Natural killer cell treated with Interleukin-12 subunit alpha and Interleukin-12 subunit beta and Interleukin-15 and Interleukin-18, amount 100 ng/mL, for 72 hours (primary cell): ENCODE measurements at regions not wholly inside any gene's neighbourhood (a gene's known extent, or its start where the extent isn't known, plus 50 kb on each side); places are given as distances from the start of the nearest gene placed in this dataset.
"Not testable (repeated sequence)": the region's sequence is repeated elsewhere in the genome, so short reads cannot be mapped to it uniquely, and the experiment has no call there.

ENCODE experiments used
- ATAC-seq, 2 donors: fragments of 150-1000 bp; cut with Tn5 transposase in 1 of 2; sonication (Bioruptor Pico), chemical (Tn5 transposase) in 1 of 2; 2 replicates each; pipeline ENCODE4 v1.10.0; 2021
- DNase-seq: peaks from one replicate; pipeline ENCODE4 v3.0.0; 2022; ENCODE audit warnings: low spot score
- H3K27ac Mint-ChIP-seq, 2 donors: 1 replicate in 1 of 2; 2 replicates in 1 of 2; pipeline ENCODE4 v1.8.0; 2022; ENCODE audit warnings: mixed read lengths in 2 of 2, mild to moderate bottlenecking in 1 of 2, moderate library complexity in 1 of 2
- H3K27me3 Mint-ChIP-seq, 2 donors: 1 replicate in 1 of 2; 2 replicates in 1 of 2; pipeline ENCODE4 v1.8.0; 2022; ENCODE audit warnings: mixed read lengths in 2 of 2
- H3K36me3 Mint-ChIP-seq: one replicate; pipeline ENCODE4 v1.8.0; 2022; ENCODE audit warnings: mixed read lengths
- H3K4me1 Mint-ChIP-seq, 2 donors: 1 replicate in 1 of 2; 2 replicates in 1 of 2; pipeline ENCODE4 v1.8.0; 2022; ENCODE audit warnings: low read depth in 2 of 2, mixed read lengths in 2 of 2, mild to moderate bottlenecking in 1 of 2
- H3K4me3 Mint-ChIP-seq: one replicate; pipeline ENCODE4 v1.8.0; 2022; ENCODE audit warnings: mixed read lengths
- H3K9me3 Mint-ChIP-seq: 2 replicates; pipeline ENCODE4 v1.8.0; 2022; ENCODE audit warnings: mixed read lengths

DNA sequence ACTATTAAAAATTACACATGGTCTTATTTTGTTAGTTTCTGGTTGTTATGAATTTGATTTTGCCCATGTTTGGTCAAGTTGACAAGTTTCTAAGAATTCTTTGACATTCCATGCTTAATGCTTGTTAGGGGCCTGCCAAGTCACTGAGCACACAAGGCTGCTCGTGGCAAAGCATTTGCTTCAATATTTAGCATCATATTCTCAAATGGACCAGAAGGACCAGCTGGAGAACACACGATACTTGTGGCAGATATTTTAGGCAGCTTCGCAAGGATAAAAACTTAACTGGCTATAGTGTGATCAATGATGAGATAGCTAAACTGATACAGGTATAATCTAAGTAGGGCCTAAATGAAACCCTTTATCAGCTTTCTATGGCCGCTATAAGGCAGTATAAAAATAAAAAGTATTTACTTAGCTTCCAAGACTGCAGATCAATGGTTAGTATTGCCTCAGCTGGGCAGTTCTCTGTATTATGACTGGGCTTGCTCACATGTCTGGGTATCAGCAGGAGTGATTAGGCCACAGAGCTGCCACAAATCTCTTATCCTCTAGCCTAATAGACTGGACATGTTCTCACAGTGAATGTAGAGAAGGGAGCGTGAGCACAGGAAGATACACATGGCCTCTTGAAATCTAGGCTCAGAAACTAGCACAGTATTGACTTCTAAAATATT is 155.9 kb upstream of the SPRY2 start:
- peaks cover 0 to 2% of the 10 kb centered on the region in 2 donors for H3K27me3 Mint-ChIP-seq
- no peak for ATAC-seq

DNA sequence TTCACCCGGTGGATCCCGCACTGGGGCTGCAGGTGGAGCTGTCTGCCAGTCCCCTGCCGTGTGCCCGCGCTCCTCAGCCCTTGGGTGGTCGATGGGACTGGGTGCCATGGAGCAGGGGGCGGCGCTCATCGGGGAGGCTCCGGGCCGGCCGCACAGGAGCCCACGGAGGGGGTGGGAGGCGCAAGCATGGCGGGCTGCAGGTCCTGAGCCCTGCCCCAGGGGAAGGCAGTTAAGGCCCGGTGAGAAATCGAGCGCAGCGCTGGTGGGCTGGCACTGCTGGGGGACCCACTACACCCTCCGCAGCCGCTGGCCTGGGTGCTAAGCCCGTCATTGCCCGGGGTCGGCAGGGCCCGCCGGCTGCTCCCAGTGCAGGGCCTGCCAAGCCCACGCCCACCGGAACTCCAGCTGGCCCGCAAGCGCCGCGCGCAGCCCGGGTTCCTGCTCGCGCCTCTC is 149.6 kb upstream of the SPRY2 start:
- H3K27ac Mint-ChIP-seq, H3K27me3 Mint-ChIP-seq, DNase-seq, H3K9me3 Mint-ChIP-seq, H3K4me1 Mint-ChIP-seq, H3K36me3 Mint-ChIP-seq, H3K4me3 Mint-ChIP-seq, ATAC-seq: not testable (repeated sequence)

More for the DNA sequence above, 155.9 kb upstream of the SPRY2 start:
- Mint-ChIP-seq H3K9me3 (no peaks in the 10 kb centered on the region), H3K36me3 (no peaks in the 10 kb centered on the region), H3K4me1 (no peaks in the 10 kb centered on the region), H3K27ac (no peak overlapping the region), H3K4me3 (no peak overlapping the region)
- DNase-seq, result no peak

DNA sequence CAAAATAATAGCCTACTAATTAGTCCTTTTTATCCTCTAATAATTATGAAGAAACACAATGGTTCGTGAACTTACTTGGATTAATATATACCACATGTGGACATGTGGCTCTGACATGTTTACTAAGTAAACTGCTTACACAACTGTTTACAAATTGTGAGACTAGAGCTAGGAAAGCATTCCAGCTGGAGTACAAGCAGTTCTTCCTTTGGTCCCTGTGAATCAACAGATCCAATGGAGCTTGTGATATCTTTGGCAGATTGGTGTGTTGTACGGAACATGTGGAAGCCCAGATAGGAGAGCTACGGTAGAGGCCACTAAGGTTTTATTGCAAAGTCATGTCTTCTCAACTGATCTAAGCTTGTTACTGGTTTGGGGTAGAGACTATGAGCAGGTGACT is 145.5 kb upstream of the SPRY2 start:
- DNase-seq (no peak), ATAC-seq (no peak)
- Mint-ChIP-seq H3K4me1 (peaks cover 0 to 7% of the 10 kb centered on the region in 2 donors), H3K9me3 (no peaks in the 10 kb centered on the region), H3K27ac (no peak overlapping the region), H3K27me3 (peaks cover 0 to 3% of the 10 kb centered on the region in 2 donors), H3K4me3 (no peak overlapping the region), H3K36me3 (no peaks in the 10 kb centered on the region)

DNA sequence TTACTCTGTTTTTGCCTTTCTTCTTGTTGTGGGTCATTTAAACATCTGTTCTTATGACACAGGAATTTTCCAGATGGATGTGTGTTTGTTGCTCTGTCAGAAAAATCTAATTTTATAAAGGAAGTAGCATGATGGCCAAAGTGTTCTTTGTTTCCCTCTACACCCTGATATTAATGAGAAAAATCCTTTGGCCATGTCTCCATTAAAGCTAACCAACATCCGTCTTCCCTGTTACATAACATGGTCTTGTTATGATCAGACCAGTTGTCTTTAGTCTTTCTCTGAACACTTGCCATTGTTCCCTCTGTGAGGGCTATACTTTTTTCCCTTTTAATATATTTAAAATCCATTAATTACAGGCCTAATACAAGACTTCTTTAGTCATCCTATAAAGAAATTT is 142.2 kb upstream of the SPRY2 start:
- ATAC-seq, result no peak
- Mint-ChIP-seq H3K9me3 (no peaks in the 10 kb centered on the region), H3K4me1 (peaks cover 12 to 14% of the 10 kb centered on the region in 2 donors), H3K27me3 (peaks cover 0 to 3% of the 10 kb centered on the region in 2 donors), H3K4me3 (no peak overlapping the region), H3K27ac (no peak overlapping the region), H3K36me3 (no peaks in the 10 kb centered on the region)
- no peak for DNase-seq

DNA sequence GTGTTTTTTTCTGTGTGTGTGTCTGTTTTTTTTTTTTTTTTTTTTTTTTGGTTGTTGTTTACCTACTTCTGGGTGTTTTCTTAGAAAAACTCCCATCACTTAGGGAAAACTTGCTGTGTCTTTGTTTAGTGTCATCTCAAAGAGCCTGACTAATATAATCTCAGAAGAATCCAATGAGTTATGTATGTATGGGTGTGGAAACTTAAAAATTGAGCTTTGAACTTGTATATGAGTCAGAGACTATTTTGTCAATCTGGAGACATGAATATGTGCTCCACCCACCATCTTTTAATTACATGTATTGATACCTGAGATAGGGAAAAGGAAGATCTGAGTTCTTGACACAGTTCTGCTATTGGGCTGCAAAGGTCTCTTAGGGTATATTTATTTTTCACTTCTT is 140.7 kb upstream of the SPRY2 start:
- Mint-ChIP-seq H3K27me3 (peaks cover 0 to 3% of the 10 kb centered on the region in 2 donors), H3K27ac (no peak overlapping the region), H3K36me3 (no peaks in the 10 kb centered on the region), H3K4me3 (no peak overlapping the region), H3K4me1 (peaks cover 21 to 30% of the 10 kb centered on the region in 2 donors), H3K9me3 (no peaks in the 10 kb centered on the region)
- ATAC-seq (no peak), DNase-seq (no peak)

DNA sequence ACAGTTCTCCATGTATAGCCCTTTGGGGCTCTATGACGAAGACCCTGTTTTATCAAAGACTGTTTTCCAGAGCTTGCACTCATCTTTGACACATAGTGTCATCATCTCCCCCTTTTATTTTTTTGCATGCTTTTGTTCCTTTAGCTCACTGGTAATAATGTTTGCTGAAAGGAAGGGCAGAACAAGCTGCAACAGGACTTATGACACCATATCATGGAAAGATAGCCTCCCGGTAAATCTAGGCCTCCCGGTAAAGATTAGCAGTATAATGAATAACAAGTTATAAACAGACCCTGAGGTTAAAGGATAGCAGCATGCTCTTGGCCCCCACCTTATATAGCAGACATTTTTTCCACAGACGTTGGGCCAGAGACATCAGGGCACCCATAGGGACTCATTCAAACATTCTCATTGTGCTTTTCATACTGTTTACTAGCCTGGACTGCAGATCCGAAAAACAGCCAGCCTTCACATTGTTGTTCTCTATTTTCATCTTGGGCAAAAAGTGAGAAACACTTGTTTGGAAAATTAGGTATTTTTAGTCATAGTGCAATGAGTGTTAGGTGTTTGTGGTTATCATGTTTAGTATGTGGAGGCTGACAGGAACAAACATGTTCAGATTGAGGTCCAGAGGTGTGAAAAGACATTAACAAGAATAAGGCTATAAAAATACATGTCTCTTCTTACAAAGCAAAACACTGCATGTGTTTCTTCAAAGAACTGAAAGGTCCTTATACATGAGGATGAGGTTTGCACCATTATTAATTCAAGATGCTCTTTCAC is 136.9 kb upstream of the SPRY2 start:
- DNase-seq, result no peak
- Mint-ChIP-seq H3K9me3 (no peaks in the 10 kb centered on the region), H3K27ac (peak overlapping the region; percentile 10 to 27), H3K4me3 (peak overlapping the region; percentile 56), H3K4me1 (peaks cover 21 to 35% of the 10 kb centered on the region in 2 donors), H3K36me3 (no peaks in the 10 kb centered on the region), H3K27me3 (no peaks in the 10 kb centered on the region)
- peak; percentile 83 to 86 for ATAC-seq

DNA sequence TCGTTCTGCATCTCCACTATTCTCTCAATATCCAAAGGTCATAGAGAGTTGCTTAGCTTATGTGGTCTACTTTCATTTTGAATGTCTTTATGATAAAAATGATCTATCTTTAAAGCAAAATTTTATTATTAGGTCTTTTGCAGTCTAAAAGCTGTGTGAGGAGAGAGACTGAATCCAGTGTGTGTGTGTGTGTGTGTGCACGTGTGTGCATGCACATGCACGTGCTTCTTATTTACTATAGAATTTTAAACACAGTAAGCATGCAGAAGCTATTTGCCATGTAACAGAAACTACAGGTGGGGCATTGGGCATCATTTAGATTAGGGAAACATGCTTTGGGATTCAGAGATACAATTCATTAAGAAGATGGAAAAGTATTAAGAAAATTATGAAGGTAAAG is 136.0 kb upstream of the SPRY2 start:
- no peaks in the 10 kb centered on the region for H3K36me3 Mint-ChIP-seq
- no peak overlapping the region for H3K4me3 Mint-ChIP-seq
- no peaks in the 10 kb centered on the region for H3K9me3 Mint-ChIP-seq
- ATAC-seq (no peak), DNase-seq (no peak)
- peak overlapping the region in 1 of 2 donors; percentile 10 for H3K27ac Mint-ChIP-seq
- peaks cover 21 to 35% of the 10 kb centered on the region in 2 donors for H3K4me1 Mint-ChIP-seq
- H3K27me3 Mint-ChIP-seq, result no peaks in the 10 kb centered on the region

DNA sequence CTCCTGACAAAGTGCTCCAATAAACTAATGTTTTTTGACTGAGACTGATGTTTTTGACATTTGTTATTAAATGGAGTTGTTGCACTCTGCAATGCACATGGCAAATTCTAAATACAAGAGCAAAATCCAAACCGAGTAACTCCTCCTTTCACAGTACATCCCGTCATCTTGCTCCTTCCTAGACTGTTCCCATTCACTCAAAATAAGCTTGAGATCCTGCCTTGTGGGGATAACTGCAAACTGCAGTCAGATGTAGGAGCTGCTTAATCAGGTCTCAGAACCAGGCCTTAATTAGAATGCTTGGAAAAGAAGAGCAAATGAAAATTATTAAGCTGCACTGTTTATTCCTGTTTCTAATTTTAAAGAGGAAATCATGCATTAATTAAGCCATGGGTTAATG is 134.8 kb upstream of the SPRY2 start:
- peaks cover 21 to 34% of the 10 kb centered on the region in 2 donors for H3K4me1 Mint-ChIP-seq

DNA sequence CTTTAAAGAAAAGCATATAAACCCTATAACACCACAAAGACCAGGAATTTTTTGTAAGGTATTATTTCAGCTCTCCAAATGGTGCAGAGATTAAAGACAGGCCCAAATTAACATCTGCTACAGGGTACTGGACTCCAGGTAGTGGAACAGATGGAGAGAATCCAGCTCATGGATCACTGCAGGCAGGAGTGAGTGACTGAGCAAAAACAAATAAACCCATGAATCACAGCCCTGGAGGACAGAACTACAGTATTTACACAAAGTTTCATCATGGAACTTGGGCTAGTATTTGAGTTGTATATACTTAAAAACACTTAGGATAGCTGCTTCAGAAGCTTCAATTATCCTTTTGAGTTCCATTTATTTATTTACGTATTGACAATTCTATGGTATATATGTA is 132.8 kb upstream of the SPRY2 start:
- H3K27me3 Mint-ChIP-seq, result peaks cover 0 to 2% of the 10 kb centered on the region in 2 donors
- no peak overlapping the region for H3K27ac Mint-ChIP-seq
- peaks cover 15 to 29% of the 10 kb centered on the region in 2 donors for H3K4me1 Mint-ChIP-seq

More for the DNA sequence above, 134.8 kb upstream of the SPRY2 start:
- DNase-seq (no peak), ATAC-seq (no peak)
- Mint-ChIP-seq H3K27ac (no peak overlapping the region), H3K27me3 (peaks cover 0 to 2% of the 10 kb centered on the region in 2 donors), H3K4me3 (peak overlapping the region; percentile 58), H3K36me3 (no peaks in the 10 kb centered on the region), H3K9me3 (no peaks in the 10 kb centered on the region)

DNA sequence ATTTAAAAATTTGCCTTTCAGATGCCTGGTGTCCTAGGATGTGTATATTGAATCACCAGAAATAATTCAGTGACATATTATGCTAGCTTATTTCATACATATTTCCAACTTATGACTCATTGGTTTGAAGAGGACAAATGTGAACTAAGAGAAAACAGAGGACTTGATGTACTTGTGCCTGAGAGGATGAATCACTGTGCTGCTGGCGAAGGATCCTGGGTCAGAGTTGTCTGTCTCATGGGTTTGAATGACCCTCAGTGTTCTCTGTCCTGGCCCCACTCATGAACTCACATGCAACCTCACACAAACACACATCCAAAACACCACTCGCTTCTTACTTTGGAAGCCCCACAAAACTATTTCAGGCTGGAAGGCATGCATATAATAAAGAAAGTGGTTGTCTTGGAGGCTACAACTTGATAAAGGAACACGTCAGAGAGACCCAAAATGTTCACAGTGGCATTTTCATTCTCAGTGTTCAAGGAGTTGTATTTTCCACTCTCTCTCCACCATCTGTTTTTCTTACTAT is 129.0 kb upstream of the SPRY2 start:
- Mint-ChIP-seq H3K27me3 (peaks cover 0 to 2% of the 10 kb centered on the region in 2 donors), H3K4me3 (no peak overlapping the region), H3K36me3 (no peaks in the 10 kb centered on the region), H3K27ac (no peak overlapping the region), H3K4me1 (peaks cover 2 to 5% of the 10 kb centered on the region in 2 donors), H3K9me3 (no peaks in the 10 kb centered on the region)
- ATAC-seq, result no peak
- DNase-seq, result no peak

More for the DNA sequence above, 132.8 kb upstream of the SPRY2 start:
- H3K4me3 Mint-ChIP-seq, result no peak overlapping the region
- DNase-seq (no peak), ATAC-seq (no peak)
- H3K36me3 Mint-ChIP-seq, result no peaks in the 10 kb centered on the region
- no peaks in the 10 kb centered on the region for H3K9me3 Mint-ChIP-seq

DNA sequence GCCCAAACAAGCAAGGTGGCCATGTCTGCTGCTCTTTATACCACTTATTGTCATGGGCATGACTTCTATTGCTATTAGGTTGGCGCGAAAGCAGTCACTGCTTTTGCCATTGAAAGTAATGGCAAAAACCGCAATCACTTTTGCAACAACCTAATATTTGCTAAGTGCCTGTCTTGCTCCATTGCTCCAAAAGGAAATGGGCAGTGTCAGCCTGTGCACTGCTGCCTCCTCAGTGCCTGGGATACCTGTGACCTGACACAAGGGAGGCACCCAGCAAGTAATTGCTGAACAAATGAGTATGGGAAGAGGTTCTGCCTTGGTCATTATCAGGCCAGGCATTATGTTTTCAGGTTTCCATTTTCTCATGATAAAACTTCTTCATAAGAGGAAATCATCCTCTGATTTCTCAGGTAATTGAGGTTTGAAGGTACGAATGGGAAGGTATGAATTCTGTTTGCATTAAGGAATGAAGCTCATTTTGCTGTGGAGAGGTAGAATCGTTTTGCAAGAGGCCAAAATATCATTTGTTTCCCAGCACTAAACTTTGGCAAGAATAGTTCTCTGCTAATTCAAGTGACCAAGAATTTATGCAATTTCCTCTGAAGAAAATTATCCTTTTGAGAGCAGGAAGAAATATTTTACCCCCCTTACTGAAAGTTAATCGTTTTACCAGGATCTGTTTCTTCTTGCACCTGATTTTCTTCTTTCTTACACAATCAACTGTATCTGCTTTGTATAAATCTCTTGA is 128.4 kb upstream of the SPRY2 start:
- H3K27me3 Mint-ChIP-seq, result peaks cover 0 to 2% of the 10 kb centered on the region in 2 donors
- ATAC-seq (no peak), DNase-seq (no peak)
- H3K4me1 Mint-ChIP-seq, result peaks cover 2 to 5% of the 10 kb centered on the region in 2 donors
- H3K4me3 Mint-ChIP-seq, result no peak overlapping the region
- no peak overlapping the region for H3K27ac Mint-ChIP-seq
- H3K36me3 Mint-ChIP-seq, result no peaks in the 10 kb centered on the region
- no peaks in the 10 kb centered on the region for H3K9me3 Mint-ChIP-seq

DNA sequence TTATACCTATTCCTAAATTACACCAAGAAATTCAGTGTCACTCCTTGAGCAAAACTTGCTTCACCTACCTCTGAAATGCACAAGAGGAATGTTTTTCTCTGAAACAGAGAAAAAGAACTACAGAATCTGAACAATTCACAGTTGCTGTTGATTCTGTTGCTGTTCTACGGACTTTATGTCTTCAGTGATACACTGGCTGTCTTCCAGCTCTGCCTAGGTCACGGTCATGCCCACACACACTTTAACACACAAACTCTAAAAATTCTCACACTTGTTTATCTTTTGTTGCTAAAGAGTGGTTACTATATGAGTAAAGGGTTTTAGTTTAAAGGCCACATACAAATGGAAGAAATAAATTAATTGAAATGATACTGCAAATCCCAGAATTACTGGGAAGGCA is 124.4 kb upstream of the SPRY2 start:
- ATAC-seq (no peak), DNase-seq (no peak)
- Mint-ChIP-seq H3K27me3 (no peaks in the 10 kb centered on the region), H3K27ac (no peak overlapping the region), H3K9me3 (no peaks in the 10 kb centered on the region), H3K4me1 (peaks cover 1 to 2% of the 10 kb centered on the region in 2 donors), H3K36me3 (no peaks in the 10 kb centered on the region), H3K4me3 (no peak overlapping the region)

DNA sequence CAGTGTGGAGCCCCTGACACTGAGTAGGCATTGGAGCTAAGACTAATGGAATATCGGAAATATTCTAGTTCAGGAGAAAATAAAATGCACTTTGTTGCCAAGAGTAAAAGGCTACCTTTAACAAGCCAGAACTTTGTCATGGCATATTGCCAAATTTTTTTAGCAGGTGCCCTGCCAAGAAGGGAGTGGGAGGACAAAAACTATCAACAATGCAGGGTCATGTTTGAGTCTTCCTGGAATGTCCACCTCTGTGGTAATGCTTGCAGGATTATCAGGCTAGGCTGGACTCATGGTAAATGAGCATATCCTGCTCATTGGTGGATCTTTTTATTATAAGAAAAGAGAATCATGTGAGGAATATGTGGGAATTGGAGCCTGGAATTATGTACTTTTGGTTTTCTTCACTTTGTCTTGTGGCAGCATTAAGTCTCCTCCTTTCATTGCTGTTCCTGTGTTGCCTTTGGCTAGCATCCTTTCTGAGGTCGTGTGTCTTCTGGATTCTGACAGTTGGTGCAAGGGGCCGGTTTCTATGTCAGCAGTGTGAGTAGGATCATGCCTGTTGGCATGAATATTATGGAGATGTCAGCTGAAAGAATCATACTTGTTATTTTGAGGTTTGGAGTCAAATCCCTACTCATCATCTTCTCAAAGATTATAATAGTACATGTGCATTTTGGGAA is 122.9 kb upstream of the SPRY2 start:
- Mint-ChIP-seq H3K9me3 (no peaks in the 10 kb centered on the region), H3K4me1 (peaks cover 1 to 4% of the 10 kb centered on the region in 2 donors), H3K4me3 (no peak overlapping the region), H3K27me3 (no peaks in the 10 kb centered on the region), H3K36me3 (peaks cover 1% of the 10 kb centered on the region), H3K27ac (no peak overlapping the region)
- no peak for DNase-seq
- ATAC-seq, result no peak
